Fibroblast of lung (primary cell): ENCODE measurements at regions not wholly inside any gene's neighbourhood (a gene's known extent, or its start where the extent isn't known, plus 50 kb on each side); places are given as distances from the start of the nearest gene placed in this dataset.

Experiments
- DNase-seq, 2 donors: peaks; one replicate each; pipeline versions ENCODE4 v3.0.0 to v3.0.0-alpha.2; 2010; ENCODE audit warnings: low read depth in 2 of 2
- H2AFZ ChIP-seq: 2 replicates; pipeline ENCODE4 v1.5.1; 2012; ENCODE audit warnings: low read length, control low read depth, inconsistent platforms
- H3K27ac ChIP-seq: 2 replicates; pipeline ENCODE4 v1.5.1; 2011; ENCODE audit warnings: low read length, control low read depth; ENCODE audit not compliant: insufficient read depth
- H3K27me3 ChIP-seq: 2 replicates; pipeline ENCODE4 v1.5.1; 2011; ENCODE audit warnings: mild to moderate bottlenecking, low read length; ENCODE audit not compliant: control insufficient read depth, insufficient read depth
- H3K36me3 ChIP-seq: 2 replicates; pipeline ENCODE4 v1.5.1; 2011; ENCODE audit warnings: low read length; ENCODE audit not compliant: control insufficient read depth, insufficient read depth
- H3K4me1 ChIP-seq: 2 replicates; pipeline ENCODE4 v1.5.1; 2011; ENCODE audit warnings: low read length; ENCODE audit not compliant: control insufficient read depth, insufficient read depth; ENCODE audit errors: extremely low read depth
- H3K4me2 ChIP-seq: 2 replicates; pipeline ENCODE4 v1.5.1; 2011; ENCODE audit warnings: low read length, control low read depth; ENCODE audit not compliant: insufficient read depth; ENCODE audit errors: extremely low read depth
- H3K4me3 ChIP-seq, 4 experiments: fragments of 200-600 bp in 1 of 4; sonication (generic) in 1 of 4; replicated peaks in 1 of 4; 2 replicates each; pipeline ENCODE4 v1.5.1; 2011 to 2016; ENCODE audit warnings: low read length in 4 of 4, low read depth in 3 of 4, mild to moderate bottlenecking in 3 of 4, control low read depth in 2 of 4, inconsistent platforms in 1 of 4, mixed read lengths in 1 of 4; ENCODE audit not compliant: insufficient read depth in 1 of 4; ENCODE audit errors: control extremely low read depth in 1 of 4
- H3K79me2 ChIP-seq: 2 replicates; pipeline ENCODE4 v1.5.1; 2012; ENCODE audit warnings: mild to moderate bottlenecking, low read length, inconsistent platforms; ENCODE audit not compliant: control insufficient read depth, insufficient read depth
- H3K9ac ChIP-seq: 2 replicates; pipeline ENCODE4 v1.5.1; 2011; ENCODE audit warnings: mild to moderate bottlenecking, low read length, control low read depth; ENCODE audit not compliant: insufficient read depth
- H3K9me3 ChIP-seq: 2 replicates; pipeline ENCODE4 v1.5.1; 2012; ENCODE audit warnings: low read depth, low read length; ENCODE audit not compliant: control insufficient read depth, insufficient read depth
- H4K20me1 ChIP-seq: 2 replicates; pipeline ENCODE4 v1.5.1; 2011; ENCODE audit warnings: low read length; ENCODE audit not compliant: control insufficient read depth, insufficient read depth; ENCODE audit errors: extremely low read depth
- EZH2 ChIP-seq: IDR thresholded peaks from 2 replicates; pipeline ENCODE4 v1.5.1; 2012; ENCODE audit warnings: low read length, control low read depth, mild to moderate bottlenecking; ENCODE audit errors: missing control alignments
- TF ChIP-seq, protein P1 (sequence below), 2 donors: IDR thresholded peaks in 1 of 2; conservative IDR thresholded peaks in 1 of 2; 1 replicate in 1 of 2; 2 replicates in 1 of 2; pipeline ENCODE4 v1.5.1; 2011 to 2012; ENCODE audit warnings: low read length in 2 of 2, control low read depth in 1 of 2, inconsistent platforms in 1 of 2, low read depth in 1 of 2, mild to moderate bottlenecking in 1 of 2

DNA sequence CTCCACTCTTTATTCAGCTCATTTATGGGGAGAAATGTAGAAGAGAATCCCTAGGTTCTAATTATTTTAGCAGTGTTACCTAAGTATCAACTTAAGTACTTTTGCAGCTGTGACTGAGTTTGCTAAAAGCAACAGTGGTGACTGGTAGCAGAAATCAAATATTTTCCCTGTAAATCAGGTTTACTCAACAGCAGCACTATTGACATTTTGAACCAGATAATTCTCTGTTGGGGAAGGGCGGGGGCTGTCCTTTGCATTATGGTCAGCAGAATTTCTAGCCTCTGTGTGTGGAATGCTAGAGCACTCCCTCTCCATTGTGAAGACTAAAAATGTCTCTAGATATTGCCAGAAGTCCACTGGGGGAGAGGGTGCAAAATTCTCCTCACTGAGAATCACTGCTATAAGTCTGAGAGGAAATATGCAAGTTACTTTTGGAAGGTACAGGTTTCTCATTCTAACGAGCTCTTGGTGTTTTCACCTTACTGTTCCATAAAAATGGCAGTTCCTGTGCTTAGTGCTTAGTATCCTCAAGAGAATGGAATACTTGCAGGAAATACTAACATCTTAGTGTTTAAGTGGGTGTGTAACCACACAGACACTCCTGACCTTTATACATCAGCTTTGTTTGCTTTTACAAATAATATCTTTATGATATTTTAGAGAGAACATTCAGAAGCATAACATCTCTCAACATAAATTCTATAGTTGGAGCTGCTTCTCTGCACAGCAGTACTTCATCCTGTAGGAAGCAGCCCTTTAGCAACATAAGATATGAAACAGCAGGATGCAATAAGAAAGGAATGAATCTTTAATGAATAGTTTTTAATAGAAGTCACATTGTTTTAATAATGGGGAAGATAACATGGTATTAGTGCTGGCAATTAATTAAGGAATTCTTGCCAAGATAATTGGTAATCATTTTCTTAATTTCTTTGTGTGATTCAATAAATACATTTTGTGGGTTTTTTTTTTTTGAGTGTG lies 246.5 kb upstream of the GOLIM4 start:
- H3K4me2 ChIP-seq: peak overlapping the region; percentile 62
- DNase-seq: peak; percentile 22 to 45
- no peak overlapping the region for H3K4me3 ChIP-seq
- H3K9ac ChIP-seq: no peak overlapping the region
- peaks cover 18% of the 10 kb centered on the region for H3K4me1 ChIP-seq
- no peaks in the 10 kb centered on the region for H3K79me2 ChIP-seq
- no peaks in the 10 kb centered on the region for H4K20me1 ChIP-seq
- no peaks in the 10 kb centered on the region for H3K36me3 ChIP-seq
- H3K9me3 ChIP-seq: no peaks in the 10 kb centered on the region
- no peak overlapping the region for H3K27ac ChIP-seq
- TF ChIP-seq, protein P1, sequence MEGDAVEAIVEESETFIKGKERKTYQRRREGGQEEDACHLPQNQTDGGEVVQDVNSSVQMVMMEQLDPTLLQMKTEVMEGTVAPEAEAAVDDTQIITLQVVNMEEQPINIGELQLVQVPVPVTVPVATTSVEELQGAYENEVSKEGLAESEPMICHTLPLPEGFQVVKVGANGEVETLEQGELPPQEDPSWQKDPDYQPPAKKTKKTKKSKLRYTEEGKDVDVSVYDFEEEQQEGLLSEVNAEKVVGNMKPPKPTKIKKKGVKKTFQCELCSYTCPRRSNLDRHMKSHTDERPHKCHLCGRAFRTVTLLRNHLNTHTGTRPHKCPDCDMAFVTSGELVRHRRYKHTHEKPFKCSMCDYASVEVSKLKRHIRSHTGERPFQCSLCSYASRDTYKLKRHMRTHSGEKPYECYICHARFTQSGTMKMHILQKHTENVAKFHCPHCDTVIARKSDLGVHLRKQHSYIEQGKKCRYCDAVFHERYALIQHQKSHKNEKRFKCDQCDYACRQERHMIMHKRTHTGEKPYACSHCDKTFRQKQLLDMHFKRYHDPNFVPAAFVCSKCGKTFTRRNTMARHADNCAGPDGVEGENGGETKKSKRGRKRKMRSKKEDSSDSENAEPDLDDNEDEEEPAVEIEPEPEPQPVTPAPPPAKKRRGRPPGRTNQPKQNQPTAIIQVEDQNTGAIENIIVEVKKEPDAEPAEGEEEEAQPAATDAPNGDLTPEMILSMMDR (conservative IDR thresholded peaks at IDR 0.05 in 1 of 2, IDR thresholded peaks at IDR 0.05 in 1 of 2; ENCODE audit: low read depth in 1 of 2, low read length in 2 of 2): no peak
- no peak for TF ChIP-seq EZH2
- H3K27me3 ChIP-seq: no peaks in the 10 kb centered on the region
- no peak overlapping the region for H2AFZ ChIP-seq

DNA sequence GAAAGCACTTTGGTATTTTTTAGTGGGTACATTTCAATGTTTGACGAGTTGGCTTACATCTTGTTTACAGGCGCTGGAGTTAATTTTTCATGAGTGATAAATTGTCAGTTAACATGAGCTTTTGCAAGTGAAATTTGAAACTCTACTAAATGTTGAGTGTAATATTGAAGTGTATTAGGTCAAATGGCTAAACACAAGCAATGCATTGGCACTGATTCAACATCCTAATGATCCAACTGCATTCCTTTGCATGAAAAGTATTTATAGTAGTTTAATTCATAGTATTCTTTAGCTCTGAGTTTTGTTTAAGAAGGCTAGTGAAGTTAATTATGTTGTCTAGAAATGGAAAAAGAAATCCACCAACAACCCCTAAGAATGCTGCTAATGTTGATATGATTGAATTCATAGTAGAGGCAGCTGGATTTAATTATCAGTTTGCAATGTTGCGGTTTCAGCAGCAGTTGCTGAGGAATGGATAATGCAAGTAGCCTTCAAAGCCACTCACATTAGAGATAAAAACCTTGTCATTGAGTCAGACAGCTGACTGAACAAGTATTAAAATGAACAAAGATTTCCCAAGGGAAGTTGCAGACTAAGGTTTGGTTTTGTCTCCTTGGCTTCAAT lies 245.6 kb upstream of the GOLIM4 start:
- peak overlapping the region; percentile 62 for H3K4me2 ChIP-seq
- H3K27me3 ChIP-seq: no peaks in the 10 kb centered on the region
- no peaks in the 10 kb centered on the region for H3K9me3 ChIP-seq
- no peaks in the 10 kb centered on the region for H3K36me3 ChIP-seq
- no peak overlapping the region for H2AFZ ChIP-seq
- H4K20me1 ChIP-seq: no peaks in the 10 kb centered on the region
- H3K9ac ChIP-seq: no peak overlapping the region
- H3K4me1 ChIP-seq: peaks cover 18% of the 10 kb centered on the region
- no peaks in the 10 kb centered on the region for H3K79me2 ChIP-seq
- peak; percentile 91 to 94 for DNase-seq
- no peak overlapping the region for H3K4me3 ChIP-seq
- H3K27ac ChIP-seq: no peak overlapping the region
- TF ChIP-seq, protein P1 (conservative IDR thresholded peaks at IDR 0.05 in 1 of 2, IDR thresholded peaks at IDR 0.05 in 1 of 2; ENCODE audit: low read depth in 1 of 2, low read length in 2 of 2): no peak
- TF ChIP-seq EZH2: no peak

DNA sequence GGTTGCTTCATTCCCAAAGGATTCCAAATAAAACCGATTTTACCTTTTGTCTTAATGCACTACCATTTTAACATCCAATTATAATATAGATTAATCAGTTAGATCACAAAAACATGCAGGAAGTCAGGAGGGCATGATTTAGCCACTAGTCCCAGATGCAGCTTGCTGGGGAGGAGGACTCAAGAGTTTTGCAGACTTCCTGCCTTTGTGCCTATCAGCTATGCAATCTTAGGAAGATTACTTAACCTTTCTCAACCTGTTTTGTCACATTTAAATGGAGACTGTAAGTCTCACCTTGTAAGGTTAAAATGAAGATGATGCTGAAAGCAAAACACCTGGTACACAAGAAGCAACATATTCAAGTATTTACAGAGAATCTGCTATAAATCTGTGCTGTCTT lies 242.4 kb upstream of the GOLIM4 start:
- Histone ChIP-seq H3K9me3 (no peaks in the 10 kb centered on the region), H3K4me1 (peaks cover 18% of the 10 kb centered on the region)

More for the DNA sequence above, 242.4 kb upstream of the GOLIM4 start:
- no peak overlapping the region for H3K9ac ChIP-seq
- no peaks in the 10 kb centered on the region for H4K20me1 ChIP-seq
- H3K36me3 ChIP-seq: no peaks in the 10 kb centered on the region
- H3K27ac ChIP-seq: no peak overlapping the region
- no peaks in the 10 kb centered on the region for H3K79me2 ChIP-seq
- no peak for TF ChIP-seq EZH2
- TF ChIP-seq, protein P1 (conservative IDR thresholded peaks at IDR 0.05 in 1 of 2, IDR thresholded peaks at IDR 0.05 in 1 of 2; ENCODE audit: low read depth in 1 of 2, low read length in 2 of 2): no peak
- H3K27me3 ChIP-seq: no peaks in the 10 kb centered on the region
- H3K4me3 ChIP-seq: no peak overlapping the region
- H3K4me2 ChIP-seq: no peak overlapping the region
- no peak overlapping the region for H2AFZ ChIP-seq
- DNase-seq: no peak
